ENCODE measurements at regions not wholly inside any gene's neighbourhood (a gene's known extent, or its start where the extent isn't known, plus 50 kb on each side); places are given as distances from the start of the nearest gene placed in this dataset.

GRCh38 chr14:98888927-98889835 lies 382.8 kb downstream of the BCL11B start:
- DNase-seq, result no peak

- DNase-seq, result no peak
Observed at GRCh38 chr14:98889836-98890185, 382.2 kb downstream of the BCL11B start.

GRCh38 chr14:98890556-98891340 lies 381.2 kb downstream of the BCL11B start:
- no peak for DNase-seq

GRCh38 chr14:98893675-98894074 lies 378.3 kb downstream of the BCL11B start:
- no peak for DNase-seq

- no peak for DNase-seq
Observed at GRCh38 chr14:98894600-98894999, 377.4 kb downstream of the BCL11B start.

GRCh38 chr14:98896449-98896848 lies 375.5 kb downstream of the BCL11B start:
- DNase-seq, result no peak

- DNase-seq, result no peak
Observed at GRCh38 chr14:98897605-98898309, 374.2 kb downstream of the BCL11B start.

GRCh38 chr14:98899441-98899840 lies 372.6 kb downstream of the BCL11B start:
- DNase-seq, result no peak

- no peak for DNase-seq
Observed at GRCh38 chr14:98900236-98900635, 371.8 kb downstream of the BCL11B start.

- no peak for DNase-seq
Observed at GRCh38 chr14:98900798-98901197, 371.2 kb downstream of the BCL11B start.

- no peak for DNase-seq
Observed at GRCh38 chr14:98901511-98902205, 370.3 kb downstream of the BCL11B start.

GRCh38 chr14:98903371-98903770 lies 368.6 kb downstream of the BCL11B start:
- DNase-seq, result no peak

GRCh38 chr14:98904677-98905076 lies 367.3 kb downstream of the BCL11B start:
- DNase-seq, result no peak

GRCh38 chr14:98906123-98906995 lies 365.6 kb downstream of the BCL11B start:
- no peak for DNase-seq

- DNase-seq, result no peak
Observed at GRCh38 chr14:98907271-98907670, 364.7 kb downstream of the BCL11B start.

- no peak for DNase-seq
Observed at GRCh38 chr14:98908050-98908449, 363.9 kb downstream of the BCL11B start.

- DNase-seq, result no peak
Observed at GRCh38 chr14:98909251-98909944, 362.6 kb downstream of the BCL11B start.

GRCh38 chr14:98910061-98910460 lies 361.9 kb downstream of the BCL11B start:
- no peak for DNase-seq

- no peak for DNase-seq
Observed at GRCh38 chr14:98912655-98913054, 359.3 kb downstream of the BCL11B start.

- no peak for DNase-seq
Observed at GRCh38 chr14:98913967-98914650, 357.9 kb downstream of the BCL11B start.

GRCh38 chr14:98914942-98915341 lies 357.1 kb downstream of the BCL11B start:
- DNase-seq, result no peak

All from activated T-cell treated with anti-CD3 and anti-CD28 coated beads, Interleukin-2, amount 50 U/mL, for 48 hours (primary cell).